ENCODE measurements at regions not wholly inside any gene's neighbourhood (a gene's known extent, or its start where the extent isn't known, plus 50 kb on each side); places are given as distances from the start of the nearest gene placed in this dataset.
"Not testable (repeated sequence)": the region's sequence is repeated elsewhere in the genome, so short reads cannot be mapped to it uniquely, and the experiment has no call there.

DNA sequence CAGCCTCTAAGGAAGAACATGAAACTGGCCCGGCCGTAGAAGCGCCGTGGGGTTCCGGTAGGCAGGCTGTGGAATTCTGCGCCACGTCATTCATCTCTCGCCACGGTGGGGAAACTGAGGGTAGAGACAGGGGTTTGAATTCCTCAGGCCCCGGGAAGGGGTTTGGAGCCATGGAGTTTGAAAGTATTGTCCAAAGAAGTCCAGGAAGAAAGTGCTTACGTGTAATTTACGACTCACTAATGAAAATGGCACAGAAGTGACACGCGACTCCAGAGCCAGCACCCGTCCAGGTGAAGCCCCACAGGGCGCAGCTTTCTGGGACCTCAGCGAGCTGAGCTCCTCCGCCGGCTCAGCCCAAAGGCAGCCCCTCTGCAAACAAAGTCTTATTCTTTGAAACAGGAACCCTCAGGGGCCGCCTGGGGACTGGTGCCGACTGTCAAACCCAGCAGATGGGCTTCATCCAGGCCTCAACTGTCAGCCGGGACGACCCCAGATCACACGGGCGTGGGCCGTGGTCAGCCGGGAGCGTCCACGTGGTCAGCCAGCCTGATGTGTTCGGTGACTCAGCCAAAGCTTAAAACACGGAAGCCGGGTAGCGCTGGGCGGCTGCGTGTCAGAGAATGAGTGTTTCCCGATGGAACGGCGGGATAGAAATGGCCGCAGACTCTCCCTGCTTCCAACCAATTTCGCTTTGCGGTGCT lies 200.0 kb downstream of the LAT start:
- H3K36me3 ChIP-seq (ENCODE audit: control insufficient read depth, insufficient read depth, low read length); intact Hi-C loops (cut with micrococcal nuclease); H3K4me3 Mint-ChIP-seq; H3K9me3 ChIP-seq (ENCODE audit: control insufficient read depth, insufficient read depth, low read length); ATAC-seq; H3K36me3 Mint-ChIP-seq; H3K4me1 ChIP-seq (ENCODE audit: control insufficient read depth, insufficient read depth, low read length); H3K27me3 Mint-ChIP-seq (ENCODE audit: low read depth in 2 of 2); H3K4me3 ChIP-seq (ENCODE audit: low read length); H3K4me1 Mint-ChIP-seq; H3K27ac ChIP-seq (ENCODE audit: low read length); H3K27me3 ChIP-seq (ENCODE audit: control insufficient read depth, insufficient read depth, low read length); DNase-seq; H3K9me3 Mint-ChIP-seq: not testable (repeated sequence)
- peak overlapping the region in 1 of 2 donors; percentile 21 for H3K27ac Mint-ChIP-seq
- WGBS (ENCODE audit: insufficient coverage), result 81% methylated on average over 38 of the region's 41 CpGs

DNA sequence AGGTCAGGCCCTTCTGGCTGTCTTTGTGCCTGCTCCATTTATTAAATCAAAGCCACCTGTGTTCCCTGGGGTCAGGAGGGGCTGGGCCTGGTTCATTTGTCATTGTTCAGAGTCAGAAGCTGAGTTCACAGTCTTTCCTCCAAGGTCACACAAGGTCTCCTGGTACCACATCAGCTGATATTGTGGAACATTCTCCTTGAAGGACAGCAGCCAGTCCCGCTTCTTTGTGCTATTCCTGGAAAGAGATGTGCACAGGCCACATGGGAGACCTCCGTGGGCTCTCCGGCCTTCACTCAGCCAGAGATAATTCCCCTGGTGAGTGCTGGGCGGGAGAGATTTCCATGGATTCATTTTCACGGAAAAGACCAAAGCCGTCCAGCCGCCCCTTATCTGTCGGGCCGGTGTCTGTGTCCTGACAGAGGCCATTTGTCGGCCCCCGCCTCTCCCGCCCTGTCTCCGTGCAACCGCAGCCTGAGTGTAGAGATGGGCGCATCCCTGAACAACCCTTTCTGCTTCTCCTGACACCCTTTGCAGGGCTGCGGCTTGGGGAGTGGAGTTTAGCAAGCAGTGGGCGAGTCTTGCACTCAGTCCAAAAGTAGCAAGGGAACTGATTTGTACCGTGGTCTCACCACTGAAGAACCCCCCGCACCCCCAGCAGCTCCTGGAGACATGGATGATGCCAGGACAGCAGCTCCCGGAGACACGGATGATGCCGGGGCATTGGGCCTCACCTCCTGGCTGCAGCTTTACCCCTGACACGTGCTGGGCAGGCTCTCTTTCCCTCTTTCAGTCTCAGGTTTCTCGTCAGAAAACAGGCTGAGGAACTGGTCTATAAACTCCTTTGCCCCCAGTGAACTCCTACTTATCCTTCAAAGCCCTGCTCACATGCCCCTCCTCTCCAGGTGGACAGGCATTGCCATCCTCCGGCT lies 198.4 kb downstream of the LAT start:
- ATAC-seq; H3K27ac ChIP-seq (ENCODE audit: low read length); H3K27me3 Mint-ChIP-seq (ENCODE audit: low read depth in 2 of 2); DNase-seq; H3K4me1 Mint-ChIP-seq; H3K36me3 Mint-ChIP-seq; intact Hi-C loops (cut with micrococcal nuclease); H3K9me3 ChIP-seq (ENCODE audit: control insufficient read depth, insufficient read depth, low read length); H3K27me3 ChIP-seq (ENCODE audit: control insufficient read depth, insufficient read depth, low read length); H3K36me3 ChIP-seq (ENCODE audit: control insufficient read depth, insufficient read depth, low read length); H3K9me3 Mint-ChIP-seq; H3K4me3 ChIP-seq (ENCODE audit: low read length); H3K4me1 ChIP-seq (ENCODE audit: control insufficient read depth, insufficient read depth, low read length); H3K4me3 Mint-ChIP-seq; H3K27ac Mint-ChIP-seq: not testable (repeated sequence)
- 98% methylated on average over 22 of the region's 25 CpGs for WGBS (ENCODE audit: insufficient coverage)

DNA sequence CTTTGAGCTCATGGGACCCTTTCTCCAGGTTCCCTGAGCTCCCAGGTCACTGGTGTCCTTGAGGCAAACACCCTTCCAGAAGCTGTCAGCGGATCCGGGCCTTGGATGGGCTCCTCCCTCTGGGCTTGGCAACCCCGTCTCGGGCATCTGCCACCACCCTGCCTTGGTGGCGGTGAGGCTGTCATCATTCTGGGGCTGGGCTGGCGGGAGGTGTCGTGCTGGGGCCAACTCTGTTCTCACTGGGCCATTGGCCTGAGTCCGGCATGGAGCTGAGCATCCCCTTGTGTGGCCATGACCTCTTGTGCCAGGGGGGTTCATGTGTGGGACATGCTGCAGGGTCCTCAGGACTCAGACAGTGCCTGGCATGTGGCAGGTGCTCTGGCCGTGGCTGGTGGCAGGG lies 197.6 kb downstream of the LAT start:
- Mint-ChIP-seq H3K27me3 (ENCODE audit: low read depth in 2 of 2) (no peaks in the 10 kb centered on the region), H3K9me3 (no peaks in the 10 kb centered on the region), H3K27ac (no peak overlapping the region), H3K4me3 (no peak overlapping the region), H3K36me3 (no peaks in the 10 kb centered on the region), H3K4me1 (no peaks in the 10 kb centered on the region)
- Histone ChIP-seq H3K4me1 (ENCODE audit: control insufficient read depth, insufficient read depth, low read length) (peaks cover 3% of the 10 kb centered on the region), H3K9me3 (ENCODE audit: control insufficient read depth, insufficient read depth, low read length) (no peaks in the 10 kb centered on the region), H3K4me3 (ENCODE audit: low read length) (no peak overlapping the region), H3K36me3 (ENCODE audit: control insufficient read depth, insufficient read depth, low read length) (peaks cover 6% of the 10 kb centered on the region), H3K27me3 (ENCODE audit: control insufficient read depth, insufficient read depth, low read length) (no peaks in the 10 kb centered on the region), H3K27ac (ENCODE audit: low read length) (no peak overlapping the region)
- 96% methylated on average over 9 of the region's 9 CpGs for WGBS (ENCODE audit: insufficient coverage)
- TF ChIP-seq, protein P1, sequence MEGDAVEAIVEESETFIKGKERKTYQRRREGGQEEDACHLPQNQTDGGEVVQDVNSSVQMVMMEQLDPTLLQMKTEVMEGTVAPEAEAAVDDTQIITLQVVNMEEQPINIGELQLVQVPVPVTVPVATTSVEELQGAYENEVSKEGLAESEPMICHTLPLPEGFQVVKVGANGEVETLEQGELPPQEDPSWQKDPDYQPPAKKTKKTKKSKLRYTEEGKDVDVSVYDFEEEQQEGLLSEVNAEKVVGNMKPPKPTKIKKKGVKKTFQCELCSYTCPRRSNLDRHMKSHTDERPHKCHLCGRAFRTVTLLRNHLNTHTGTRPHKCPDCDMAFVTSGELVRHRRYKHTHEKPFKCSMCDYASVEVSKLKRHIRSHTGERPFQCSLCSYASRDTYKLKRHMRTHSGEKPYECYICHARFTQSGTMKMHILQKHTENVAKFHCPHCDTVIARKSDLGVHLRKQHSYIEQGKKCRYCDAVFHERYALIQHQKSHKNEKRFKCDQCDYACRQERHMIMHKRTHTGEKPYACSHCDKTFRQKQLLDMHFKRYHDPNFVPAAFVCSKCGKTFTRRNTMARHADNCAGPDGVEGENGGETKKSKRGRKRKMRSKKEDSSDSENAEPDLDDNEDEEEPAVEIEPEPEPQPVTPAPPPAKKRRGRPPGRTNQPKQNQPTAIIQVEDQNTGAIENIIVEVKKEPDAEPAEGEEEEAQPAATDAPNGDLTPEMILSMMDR (IDR thresholded peaks at IDR 0.05), result no peak
- DNase-seq, result no peak
- intact Hi-C loops (cut with micrococcal nuclease), result no loop called here
- no peak for ATAC-seq

DNA sequence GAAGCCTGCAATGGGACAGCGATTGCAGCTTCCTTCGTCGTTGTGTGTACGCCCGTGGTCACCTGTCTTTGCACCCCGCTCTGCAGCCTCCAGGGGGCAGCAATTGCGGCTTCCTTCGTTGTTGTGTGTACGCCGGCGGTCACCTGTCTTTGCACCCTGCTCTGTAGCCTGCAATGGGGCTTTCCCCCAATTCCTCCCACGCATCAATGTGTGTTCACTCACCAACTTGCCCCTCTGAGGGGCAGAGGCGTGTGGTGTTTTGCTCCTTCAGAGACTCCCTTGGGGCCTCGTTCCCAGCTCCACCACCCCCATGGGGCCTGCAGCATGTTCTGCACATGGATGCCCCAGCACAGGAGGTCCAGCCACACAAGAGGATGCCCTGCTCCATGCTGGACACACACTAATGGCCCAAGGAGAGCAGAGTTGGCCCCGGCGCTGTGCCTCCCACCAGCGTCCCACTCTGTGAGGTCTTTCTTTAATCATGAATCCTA lies 197.1 kb downstream of the LAT start:
- H3K27me3 ChIP-seq (ENCODE audit: control insufficient read depth, insufficient read depth, low read length); H3K27me3 Mint-ChIP-seq (ENCODE audit: low read depth in 2 of 2); H3K27ac ChIP-seq (ENCODE audit: low read length); H3K4me3 ChIP-seq (ENCODE audit: low read length); H3K4me3 Mint-ChIP-seq; H3K9me3 Mint-ChIP-seq; H3K4me1 Mint-ChIP-seq; H3K36me3 Mint-ChIP-seq; H3K36me3 ChIP-seq (ENCODE audit: control insufficient read depth, insufficient read depth, low read length); H3K4me1 ChIP-seq (ENCODE audit: control insufficient read depth, insufficient read depth, low read length); intact Hi-C loops (cut with micrococcal nuclease); H3K9me3 ChIP-seq (ENCODE audit: control insufficient read depth, insufficient read depth, low read length): not testable (repeated sequence)
- peak in 2 of 3 donors; percentile 29 to 34 for ATAC-seq
- peak overlapping the region in 1 of 2 donors; percentile 49 for H3K27ac Mint-ChIP-seq
- DNase-seq, result peak in 1 of 2 donors; percentile 43
- 82% methylated on average over 16 of the region's 17 CpGs for WGBS (ENCODE audit: insufficient coverage)

DNA sequence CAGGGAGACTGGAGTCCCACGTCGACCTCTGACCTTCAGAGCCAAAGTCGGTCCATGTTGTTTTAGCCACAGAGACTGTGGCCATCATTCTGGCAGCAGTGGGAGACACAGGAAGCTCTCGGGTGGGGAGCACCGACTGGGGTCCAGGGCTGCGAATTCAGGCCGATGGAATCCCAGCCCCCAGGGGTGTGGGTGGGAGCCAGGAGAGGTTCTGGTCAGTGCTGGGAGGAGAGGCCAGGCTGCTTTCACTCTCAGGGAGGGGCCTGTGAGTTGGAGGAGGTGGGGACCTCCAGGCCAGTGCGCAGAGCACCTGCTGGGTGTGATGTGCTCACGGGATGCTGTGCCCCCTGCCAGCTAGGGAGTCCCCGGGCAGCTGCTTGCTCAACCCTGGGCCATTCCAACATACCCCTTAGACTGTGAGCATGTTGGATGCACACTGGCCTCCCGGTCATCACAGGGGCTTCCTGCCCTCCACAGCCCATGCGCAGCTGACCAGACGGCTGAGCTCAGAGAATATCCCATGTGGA lies 196.5 kb downstream of the LAT start:
- H3K27me3 ChIP-seq (ENCODE audit: control insufficient read depth, insufficient read depth, low read length); H3K36me3 ChIP-seq (ENCODE audit: control insufficient read depth, insufficient read depth, low read length); H3K9me3 ChIP-seq (ENCODE audit: control insufficient read depth, insufficient read depth, low read length); ATAC-seq; intact Hi-C loops (cut with micrococcal nuclease); H3K4me3 Mint-ChIP-seq; H3K27ac ChIP-seq (ENCODE audit: low read length); H3K4me1 ChIP-seq (ENCODE audit: control insufficient read depth, insufficient read depth, low read length); H3K4me1 Mint-ChIP-seq; H3K27me3 Mint-ChIP-seq (ENCODE audit: low read depth in 2 of 2); H3K36me3 Mint-ChIP-seq; H3K9me3 Mint-ChIP-seq; H3K27ac Mint-ChIP-seq; H3K4me3 ChIP-seq (ENCODE audit: low read length); DNase-seq: not testable (repeated sequence)
- 93% methylated on average over 13 of the region's 13 CpGs for WGBS (ENCODE audit: insufficient coverage)

DNA sequence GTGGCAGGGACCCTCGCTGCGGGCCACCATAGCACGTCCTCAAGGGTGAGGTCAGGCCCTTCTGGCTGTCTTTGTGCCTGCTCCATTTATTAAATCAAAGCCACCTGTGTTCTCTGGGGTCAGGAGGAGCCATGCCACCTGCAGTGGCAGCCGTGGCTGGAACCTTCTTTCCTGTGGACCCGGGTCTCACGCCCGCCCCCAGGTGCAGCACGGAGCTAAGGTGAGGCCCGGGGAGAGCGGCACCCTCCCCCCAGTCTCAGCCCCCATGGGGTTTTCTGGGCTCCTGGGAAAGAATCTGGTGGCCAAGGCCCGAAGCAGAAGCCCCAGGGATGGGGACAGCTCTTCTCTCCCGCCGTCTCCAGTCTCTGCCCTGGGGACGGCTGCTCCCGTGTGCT lies 195.4 kb downstream of the LAT start:
- H3K4me3 Mint-ChIP-seq; H3K27ac Mint-ChIP-seq; H3K27ac ChIP-seq (ENCODE audit: low read length); H3K4me1 Mint-ChIP-seq; H3K27me3 Mint-ChIP-seq (ENCODE audit: low read depth in 2 of 2); H3K9me3 Mint-ChIP-seq; H3K27me3 ChIP-seq (ENCODE audit: control insufficient read depth, insufficient read depth, low read length); H3K4me3 ChIP-seq (ENCODE audit: low read length); H3K9me3 ChIP-seq (ENCODE audit: control insufficient read depth, insufficient read depth, low read length); intact Hi-C loops (cut with micrococcal nuclease); H3K4me1 ChIP-seq (ENCODE audit: control insufficient read depth, insufficient read depth, low read length); H3K36me3 Mint-ChIP-seq; ATAC-seq; H3K36me3 ChIP-seq (ENCODE audit: control insufficient read depth, insufficient read depth, low read length); DNase-seq: not testable (repeated sequence)
- 99% methylated on average over 8 of the region's 15 CpGs for WGBS (ENCODE audit: insufficient coverage)
